ENCODE measurements at regions not wholly inside any gene's neighbourhood (a gene's known extent, or its start where the extent isn't known, plus 50 kb on each side); places are given as distances from the start of the nearest gene placed in this dataset.

DNA sequence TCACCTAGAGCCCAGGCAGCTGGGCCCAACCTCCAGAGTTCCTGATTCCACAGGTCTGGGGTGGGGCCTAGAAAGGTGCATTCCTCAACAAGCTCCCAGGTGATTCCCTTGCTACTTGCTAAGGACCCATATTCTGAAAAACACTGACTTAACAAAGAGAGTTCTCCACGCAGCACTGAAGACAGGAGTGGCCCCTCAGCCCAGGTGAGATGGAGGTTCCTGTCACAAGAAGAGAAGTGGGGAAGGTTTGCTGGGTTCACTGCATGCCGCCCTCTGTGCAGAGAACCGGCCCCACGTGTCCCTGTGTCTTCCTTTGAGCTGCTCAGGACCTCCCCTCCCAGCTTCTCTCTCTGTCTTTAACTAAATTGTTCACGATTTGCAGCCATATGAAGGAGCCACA is 201.4 kb upstream of the DDX18 start:
- Histone ChIP-seq H3K27ac (ENCODE audit: low read depth, low read length) (no peak overlapping the region), H3K4me1 (replicated peaks in 1 of 4; ENCODE audit: control insufficient read depth in 3 of 4, insufficient read depth in 4 of 4, low read length in 3 of 4) (peaks cover 0 to 4% (median 2%) of the 10 kb centered on the region in 4 experiments; a peak in 1 of 7 replicates), H3K27me3 (replicated peaks in 1 of 4; ENCODE audit: control insufficient read depth in 3 of 4, extremely low read depth in 1 of 4, insufficient read depth in 3 of 4, low read length in 3 of 4) (no peaks in the 10 kb centered on the region), H3K4me3 (ENCODE audit: extremely low read depth in 1 of 4, insufficient read depth in 2 of 4, low read depth in 3 of 4, low read length in 4 of 4) (no peak overlapping the region), H4K91ac (replicated peaks; ENCODE audit: insufficient read length, low read length) (no peak overlapping the region), H4K8ac (ENCODE audit: extremely low read depth, insufficient read depth, low read length) (no peak overlapping the region), H2BK120ac (replicated peaks; ENCODE audit: low read depth, low read length) (no peak overlapping the region), H2BK20ac (ENCODE audit: low read length) (no peak overlapping the region), H3K23me2 (ENCODE audit: low read depth, low read length) (no peaks in the 10 kb centered on the region; the same call in 1 of the 2 replicates), H2BK15ac (ENCODE audit: low read length) (no peak overlapping the region), H2BK5ac (ENCODE audit: low read depth, low read length) (no peak overlapping the region), H3K56ac (replicated peaks; ENCODE audit: insufficient read length, low read depth, low read length) (no peak overlapping the region), H3K79me2 (ENCODE audit: control insufficient read depth in 1 of 2, insufficient read depth in 2 of 2, low read length in 2 of 2) (no peaks in the 10 kb centered on the region), H3K14ac (ENCODE audit: insufficient read length) (no peak overlapping the region), H2AK5ac (ENCODE audit: low read depth, low read length) (no peak overlapping the region), H3K23ac (ENCODE audit: insufficient read length) (no peak overlapping the region), H3K18ac (ENCODE audit: extremely low read depth, low read length) (no peak overlapping the region), H2BK12ac (ENCODE audit: low read depth, low read length) (no peak overlapping the region), H2AFZ (ENCODE audit: low read length) (no peak overlapping the region), H4K5ac (ENCODE audit: insufficient read length, low read depth, low read length) (no peak overlapping the region), H3K9me3 (ENCODE audit: insufficient read depth in 2 of 2, low read depth in 1 of 2, low read length in 1 of 2) (no peaks in the 10 kb centered on the region), H3K4ac (replicated peaks; ENCODE audit: insufficient read length, low read depth, low read length) (no peak overlapping the region), H4K20me1 (replicated peaks in 1 of 2; ENCODE audit: control insufficient read depth in 1 of 2, insufficient read depth in 2 of 2, low read length in 2 of 2) (no peaks in the 10 kb centered on the region), H3K9ac (replicated peaks in 1 of 4; ENCODE audit: extremely low read depth in 1 of 4, low read depth in 3 of 4, low read length in 3 of 4) (no peak overlapping the region), H3K4me2 (ENCODE audit: insufficient read depth in 1 of 2, low read depth in 2 of 2, low read length in 2 of 2) (no peak overlapping the region), H3K36me3 (ENCODE audit: control insufficient read depth in 2 of 4, insufficient read depth in 4 of 4, low read length in 3 of 4) (no peaks in the 10 kb centered on the region), H3K79me1 (ENCODE audit: low read depth, low read length) (0 out of 2 replicates have a peak, but pooled peaks cover 2% of the 10 kb centered on the region)
- FAIRE-seq: no peak
- DNase-seq (ENCODE audit: low read depth in 1 of 2, low spot score in 2 of 2): no peak
- ChIA-PET CTCF (ENCODE audit: partially characterized antibody) (interaction anchor here (1.0 kb wide), 1 partner anchor 77 kb away, joined by 3 read pairs; no protein-coding TSS in a partner anchor), POLR2A (ENCODE audit: partially characterized antibody) (no interaction called here)
- WGBS, 2 experiments (ENCODE audit: extremely low coverage in 1 of 2, insufficient coverage in 1 of 2, insufficient read length in 1 of 2, insufficient replicate concordance in 2 of 2, low coverage in 1 of 2, low lambda C conversion rate in 2 of 2, missing lambda C conversion rate in 1 of 2): 78% methylated on average over 5 of the region's 5 CpGs; no CpG with 5 or more reads in 1 of the 2 experiments
- TF ChIP-seq CEBPB (IDR thresholded peaks at IDR 0.05; ENCODE audit: low read depth, low read length) (no peak), EZH2 (IDR thresholded peaks at IDR 0.05; ENCODE audit: low read depth, low read length, severe bottlenecking) (no peak), SP4 (IDR thresholded peaks at IDR 0.05; ENCODE audit: low read length) (no peak), ASH2L (IDR thresholded peaks at IDR 0.05; ENCODE audit: low read length) (no peak), EP300 (IDR thresholded peaks at IDR 0.05; ENCODE audit: borderline replicate concordance in 1 of 2, low read depth in 2 of 2, low read length in 2 of 2) (no peak), TEAD4 (IDR thresholded peaks at IDR 0.05; ENCODE audit: low read depth, low read length) (no peak), RAD21 (IDR thresholded peaks at IDR 0.05 in 1 of 2, conservative IDR thresholded peaks at IDR 0.05 in 1 of 2; ENCODE audit: low read depth in 2 of 2, low read length in 2 of 2) (no peak), BRCA1 (IDR thresholded peaks at IDR 0.05; ENCODE audit: low read depth, low read length) (no peak)
